ENCODE measurements at regions not wholly inside any gene's neighbourhood (a gene's known extent, or its start where the extent isn't known, plus 50 kb on each side); places are given as distances from the start of the nearest gene placed in this dataset.

- no peak for TF ChIP-seq POLR2A (IDR thresholded peaks at IDR 0.05; ENCODE audit: low read length)
- TF ChIP-seq GATA1 (IDR thresholded peaks at IDR 0.05; ENCODE audit: low read depth, low read length): no peak
Measured at GRCh38 chr7:9836671-9837070, 1137.0 kb upstream of the PHF14 start.

Data from erythroblast (primary cell).